ENCODE measurements at regions not wholly inside any gene's neighbourhood (a gene's known extent, or its start where the extent isn't known, plus 50 kb on each side); places are given as distances from the start of the nearest gene placed in this dataset.

- Histone ChIP-seq H3K4me3 (replicated peaks; ENCODE audit: insufficient read depth, low read length) (no peak overlapping the region), H3K27ac (replicated peaks) (no peak overlapping the region), H3K27me3 (ENCODE audit: insufficient read depth, poor library complexity, severe bottlenecking) (no peaks in the 10 kb centered on the region)
- DNase-seq (ENCODE audit: low read depth in 1 of 2, low spot score in 1 of 2): no peak
- TF ChIP-seq GABPA (IDR thresholded peaks at IDR 0.05; ENCODE audit: low read depth) (no peak), CTCF (IDR thresholded peaks at IDR 0.05; ENCODE audit: insufficient read depth, low read length) (no peak), REST (IDR thresholded peaks at IDR 0.05; ENCODE audit: insufficient replicate concordance, low read depth) (no peak), POLR2AphosphoS5 (IDR thresholded peaks at IDR 0.05; ENCODE audit: low read depth) (no peak), SPI1 (IDR thresholded peaks at IDR 0.05; ENCODE audit: borderline replicate concordance, low read depth) (no peak)
Observed at GRCh38 chr3:176583956-176584355, 613.3 kb downstream of the TBL1XR1 start.

- TF ChIP-seq GABPA (IDR thresholded peaks at IDR 0.05; ENCODE audit: low read depth) (no peak), SPI1 (IDR thresholded peaks at IDR 0.05; ENCODE audit: borderline replicate concordance, low read depth) (no peak)
Observed at GRCh38 chr3:176581589-176581988, 615.7 kb downstream of the TBL1XR1 start.

DNA sequence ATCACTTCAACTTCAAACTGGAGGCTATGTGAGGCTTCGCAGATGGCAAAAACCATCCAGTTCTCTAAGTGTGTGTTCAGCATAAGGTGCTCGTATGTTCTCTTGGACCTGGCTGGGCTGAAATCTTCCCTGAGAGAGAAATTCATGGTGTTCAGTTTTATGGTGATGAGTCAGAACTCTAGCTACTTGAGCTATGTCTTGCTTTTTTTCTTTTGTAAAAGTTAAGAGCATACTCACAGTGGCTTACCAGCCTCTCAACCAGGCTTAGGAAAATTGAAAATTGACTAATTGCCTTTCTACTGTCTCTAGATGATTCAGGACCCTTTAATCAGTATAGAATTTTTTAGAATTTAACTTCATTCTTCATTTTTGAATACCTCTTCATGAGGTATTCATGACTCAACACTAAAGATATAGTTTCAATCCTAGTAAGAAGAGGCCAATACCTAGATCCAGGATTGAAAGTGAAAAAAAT lies 617.5 kb downstream of the TBL1XR1 start:
- no peak overlapping the region for H3K4me3 ChIP-seq (replicated peaks; ENCODE audit: insufficient read depth, low read length)
- no peaks in the 10 kb centered on the region for H3K27me3 ChIP-seq (ENCODE audit: insufficient read depth, poor library complexity, severe bottlenecking)
- H3K27ac ChIP-seq (replicated peaks): no peak overlapping the region
- no peak for DNase-seq (ENCODE audit: low read depth in 1 of 2, low spot score in 1 of 2)
- TF ChIP-seq REST (IDR thresholded peaks at IDR 0.05; ENCODE audit: insufficient replicate concordance, low read depth) (no peak), SPI1 (IDR thresholded peaks at IDR 0.05; ENCODE audit: borderline replicate concordance, low read depth) (no peak), GABPA (IDR thresholded peaks at IDR 0.05; ENCODE audit: low read depth) (no peak), POLR2AphosphoS5 (IDR thresholded peaks at IDR 0.05; ENCODE audit: low read depth) (no peak), CTCF (IDR thresholded peaks at IDR 0.05; ENCODE audit: insufficient read depth, low read length) (no peak)

More at GRCh38 chr3:176581589-176581988, 615.7 kb downstream of the TBL1XR1 start:
- no peaks in the 10 kb centered on the region for H3K27me3 ChIP-seq (ENCODE audit: insufficient read depth, poor library complexity, severe bottlenecking)
- no peak for DNase-seq (ENCODE audit: low read depth in 1 of 2, low spot score in 1 of 2)
- no peak overlapping the region for H3K27ac ChIP-seq (replicated peaks)
- H3K4me3 ChIP-seq (replicated peaks; ENCODE audit: insufficient read depth, low read length): no peak overlapping the region

DNA sequence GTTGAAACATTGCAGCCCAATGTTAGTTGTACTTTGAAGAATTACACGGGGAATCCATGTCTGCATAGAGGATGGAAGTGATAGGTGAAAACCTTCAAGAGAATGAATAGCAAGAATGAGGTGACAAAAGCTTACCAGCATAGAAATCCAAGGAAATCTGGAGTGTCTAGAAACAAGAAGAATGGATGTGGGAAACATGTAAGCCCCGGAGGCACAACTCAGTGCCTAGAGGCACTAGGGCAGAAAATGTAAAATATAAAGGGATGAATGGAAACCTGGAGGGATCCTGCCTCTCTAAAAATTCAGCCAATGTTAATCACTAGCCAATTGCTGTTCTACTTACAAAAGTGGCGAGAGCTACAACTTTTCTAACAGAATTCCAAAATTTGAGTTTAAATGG lies 619.0 kb downstream of the TBL1XR1 start:
- no peak overlapping the region for H3K4me3 ChIP-seq (replicated peaks; ENCODE audit: insufficient read depth, low read length)
- DNase-seq (ENCODE audit: low read depth in 1 of 2, low spot score in 1 of 2): no peak
- no peak overlapping the region for H3K27ac ChIP-seq (replicated peaks)
- TF ChIP-seq CTCF (IDR thresholded peaks at IDR 0.05; ENCODE audit: insufficient read depth, low read length): no peak
- no peak for TF ChIP-seq SPI1 (IDR thresholded peaks at IDR 0.05; ENCODE audit: borderline replicate concordance, low read depth)
- TF ChIP-seq GABPA (IDR thresholded peaks at IDR 0.05; ENCODE audit: low read depth): no peak
- TF ChIP-seq REST (IDR thresholded peaks at IDR 0.05; ENCODE audit: insufficient replicate concordance, low read depth): no peak
- TF ChIP-seq POLR2AphosphoS5 (IDR thresholded peaks at IDR 0.05; ENCODE audit: low read depth): no peak
- no peaks in the 10 kb centered on the region for H3K27me3 ChIP-seq (ENCODE audit: insufficient read depth, poor library complexity, severe bottlenecking)
